KMS-11 (cell line): ENCODE measurements at regions not wholly inside any gene's neighbourhood (a gene's known extent, or its start where the extent isn't known, plus 50 kb on each side); places are given as distances from the start of the nearest gene placed in this dataset.

Source experiments
- H2AFZ ChIP-seq: fragments of 200-600 bp; sonication (generic); 2 replicates; pipeline ENCODE4 v1.6.1; 2016; ENCODE audit warnings: antibody characterized with exemption, mixed run types, low read depth
- H3K27ac ChIP-seq: fragments of 200-600 bp; sonication (generic); 2 replicates; pipeline ENCODE4 v1.6.1; 2016; ENCODE audit warnings: mild to moderate bottlenecking, mixed run types
- H3K27me3 ChIP-seq: fragments of 200-600 bp; sonication (generic); 2 replicates; pipeline ENCODE4 v1.6.1; 2017; ENCODE audit warnings: mild to moderate bottlenecking, low read depth, mixed run types, moderate library complexity; ENCODE audit not compliant: insufficient read depth
- H3K36me3 ChIP-seq: fragments of 200-600 bp; sonication (generic); 2 replicates; pipeline ENCODE4 v1.6.1; 2017; ENCODE audit warnings: mild to moderate bottlenecking, mixed run types; ENCODE audit not compliant: insufficient read depth
- H3K4me1 ChIP-seq: fragments of 200-600 bp; sonication (generic); 2 replicates; pipeline ENCODE4 v1.6.1; 2016; ENCODE audit warnings: mild to moderate bottlenecking, low read depth, mixed run types; ENCODE audit not compliant: poor library complexity, severe bottlenecking
- H3K4me2 ChIP-seq: fragments of 200-600 bp; sonication (generic); 2 replicates; pipeline ENCODE4 v1.7.0; 2016; ENCODE audit warnings: mild to moderate bottlenecking, mixed run types
- H3K4me3 ChIP-seq: fragments of 200-600 bp; sonication (generic); IDR thresholded peaks from 2 replicates; pipeline ENCODE4 v1.6.1; 2017; ENCODE audit warnings: low read depth, low read length, mixed read lengths; ENCODE audit not compliant: insufficient read depth
- H3K79me2 ChIP-seq: fragments of 200-600 bp; sonication (generic); 2 replicates; pipeline ENCODE4 v1.6.1; 2016; ENCODE audit warnings: low read depth, mixed run types; ENCODE audit not compliant: insufficient read depth
- H3K9ac ChIP-seq: fragments of 200-600 bp; sonication (generic); 2 replicates; pipeline ENCODE4 v1.6.1; 2016; ENCODE audit warnings: mild to moderate bottlenecking, mixed run types
- H4K20me1 ChIP-seq: fragments of 200-600 bp; sonication (generic); 2 replicates; pipeline ENCODE4 v1.6.1; 2016; ENCODE audit warnings: mild to moderate bottlenecking, mixed run types; ENCODE audit not compliant: insufficient read depth
- TF ChIP-seq, protein P1 (sequence below): fragments of 200-600 bp; sonication (generic); conservative IDR thresholded peaks from 2 replicates; pipeline ENCODE4 v1.6.1; 2017; ENCODE audit warnings: low read depth, mild to moderate bottlenecking, antibody characterized with exemption, low read length, moderate library complexity, mixed read lengths

- H3K4me2 ChIP-seq = no peak overlapping the region
- TF ChIP-seq, protein P1, sequence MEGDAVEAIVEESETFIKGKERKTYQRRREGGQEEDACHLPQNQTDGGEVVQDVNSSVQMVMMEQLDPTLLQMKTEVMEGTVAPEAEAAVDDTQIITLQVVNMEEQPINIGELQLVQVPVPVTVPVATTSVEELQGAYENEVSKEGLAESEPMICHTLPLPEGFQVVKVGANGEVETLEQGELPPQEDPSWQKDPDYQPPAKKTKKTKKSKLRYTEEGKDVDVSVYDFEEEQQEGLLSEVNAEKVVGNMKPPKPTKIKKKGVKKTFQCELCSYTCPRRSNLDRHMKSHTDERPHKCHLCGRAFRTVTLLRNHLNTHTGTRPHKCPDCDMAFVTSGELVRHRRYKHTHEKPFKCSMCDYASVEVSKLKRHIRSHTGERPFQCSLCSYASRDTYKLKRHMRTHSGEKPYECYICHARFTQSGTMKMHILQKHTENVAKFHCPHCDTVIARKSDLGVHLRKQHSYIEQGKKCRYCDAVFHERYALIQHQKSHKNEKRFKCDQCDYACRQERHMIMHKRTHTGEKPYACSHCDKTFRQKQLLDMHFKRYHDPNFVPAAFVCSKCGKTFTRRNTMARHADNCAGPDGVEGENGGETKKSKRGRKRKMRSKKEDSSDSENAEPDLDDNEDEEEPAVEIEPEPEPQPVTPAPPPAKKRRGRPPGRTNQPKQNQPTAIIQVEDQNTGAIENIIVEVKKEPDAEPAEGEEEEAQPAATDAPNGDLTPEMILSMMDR = no peak
- no peak overlapping the region for H3K27ac ChIP-seq
- no peak overlapping the region for H2AFZ ChIP-seq
- H3K4me1 ChIP-seq = no peaks in the 10 kb centered on the region
- H3K4me3 ChIP-seq = no peak overlapping the region
- no peaks in the 10 kb centered on the region for H3K36me3 ChIP-seq
- no peak overlapping the region for H3K9ac ChIP-seq
- H3K79me2 ChIP-seq = no peaks in the 10 kb centered on the region
- no peaks in the 10 kb centered on the region for H4K20me1 ChIP-seq
- H3K27me3 ChIP-seq = no peaks in the 10 kb centered on the region
These were observed 339.0 kb upstream of the B3GALT2 start for GRCh38 chr1:193525411-193525810.

DNA sequence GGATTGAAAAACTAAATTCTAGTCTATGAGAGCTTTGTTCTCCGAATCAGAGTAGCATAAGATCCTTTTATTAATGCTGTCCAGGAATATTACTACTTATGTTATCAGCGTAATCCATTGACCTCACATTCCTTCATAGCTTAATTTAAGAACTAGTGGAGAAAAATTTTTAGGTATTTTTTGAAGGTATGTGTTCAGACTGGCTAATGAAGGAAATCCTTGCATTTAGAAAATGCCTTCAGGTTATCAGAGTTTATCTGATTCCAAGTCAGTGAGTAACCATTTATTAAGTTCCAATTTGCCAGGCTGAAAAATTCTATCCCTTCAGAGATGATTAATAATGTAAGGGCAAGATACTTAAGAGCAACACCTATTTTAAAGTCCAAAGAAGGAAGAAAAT lies 338.2 kb upstream of the B3GALT2 start:
- Histone ChIP-seq H3K27ac (no peak overlapping the region), H3K4me3 (no peak overlapping the region), H4K20me1 (no peaks in the 10 kb centered on the region), H3K9ac (no peak overlapping the region), H2AFZ (no peak overlapping the region), H3K27me3 (no peaks in the 10 kb centered on the region), H3K4me2 (no peak overlapping the region), H3K4me1 (no peaks in the 10 kb centered on the region), H3K79me2 (no peaks in the 10 kb centered on the region), H3K36me3 (no peaks in the 10 kb centered on the region)
- TF ChIP-seq, protein P1 = no peak

GRCh38 chr1:193524021-193524420 lies 337.6 kb upstream of the B3GALT2 start:
- no peaks in the 10 kb centered on the region for H3K27me3 ChIP-seq
- H4K20me1 ChIP-seq = no peaks in the 10 kb centered on the region
- no peak overlapping the region for H2AFZ ChIP-seq
- H3K4me3 ChIP-seq = no peak overlapping the region
- no peaks in the 10 kb centered on the region for H3K79me2 ChIP-seq
- H3K9ac ChIP-seq = no peak overlapping the region
- no peaks in the 10 kb centered on the region for H3K36me3 ChIP-seq
- TF ChIP-seq, protein P1 = no peak
- H3K4me1 ChIP-seq = no peaks in the 10 kb centered on the region
- no peak overlapping the region for H3K27ac ChIP-seq
- no peak overlapping the region for H3K4me2 ChIP-seq

GRCh38 chr1:193520472-193520871 lies 334.1 kb upstream of the B3GALT2 start:
- no peaks in the 10 kb centered on the region for H3K79me2 ChIP-seq
- H3K4me2 ChIP-seq = no peak overlapping the region
- no peak overlapping the region for H2AFZ ChIP-seq

More at GRCh38 chr1:193520472-193520871, 334.1 kb upstream of the B3GALT2 start:
- H3K36me3 ChIP-seq = no peaks in the 10 kb centered on the region
- TF ChIP-seq, protein P1 = no peak
- no peak overlapping the region for H3K27ac ChIP-seq
- H3K9ac ChIP-seq = no peak overlapping the region
- peaks cover 10% of the 10 kb centered on the region for H3K4me1 ChIP-seq
- no peak overlapping the region for H3K4me3 ChIP-seq
- no peaks in the 10 kb centered on the region for H4K20me1 ChIP-seq
- H3K27me3 ChIP-seq = no peaks in the 10 kb centered on the region
